SJCRH30 (cell line): ENCODE measurements at regions not wholly inside any gene's neighbourhood (a gene's known extent, or its start where the extent isn't known, plus 50 kb on each side); places are given as distances from the start of the nearest gene placed in this dataset.
"Not testable (repeated sequence)": the region's sequence is repeated elsewhere in the genome, so short reads cannot be mapped to it uniquely, and the experiment has no call there.

ENCODE experiments used
- DNase-seq, 2 experiments: peaks; one replicate each; pipeline ENCODE4 v3.0.0-alpha.2; 2015 to 2020
- H3K27ac ChIP-seq: fragments of 250-450 bp; sonication (Bioruptor Pico); 2 replicates; pipeline ENCODE4 v1.5.1; 2020; ENCODE audit warnings: mild to moderate bottlenecking, moderate library complexity
- H3K27me3 ChIP-seq: fragments of 250-450 bp; sonication (Bioruptor Pico); 2 replicates; pipeline ENCODE4 v1.5.1; 2020; ENCODE audit warnings: mild to moderate bottlenecking, moderate library complexity
- H3K36me3 ChIP-seq: fragments of 250-450 bp; sonication (Bioruptor Pico); 2 replicates; pipeline ENCODE4 v1.5.1; 2020; ENCODE audit warnings: mild to moderate bottlenecking, moderate library complexity
- H3K4me1 ChIP-seq: fragments of 250-450 bp; sonication (Bioruptor Pico); 2 replicates; pipeline ENCODE4 v1.5.1; 2020; ENCODE audit warnings: mild to moderate bottlenecking, moderate library complexity
- H3K4me3 ChIP-seq: fragments of 250-450 bp; sonication (Bioruptor Pico); 2 replicates; pipeline ENCODE4 v1.5.1; 2020; ENCODE audit warnings: mild to moderate bottlenecking, moderate library complexity
- H3K9me3 ChIP-seq: fragments of 250-450 bp; sonication (Bioruptor Pico); replicated peaks from 2 replicates; pipeline ENCODE4 v1.5.1; 2020; ENCODE audit warnings: mild to moderate bottlenecking, moderate library complexity

DNA sequence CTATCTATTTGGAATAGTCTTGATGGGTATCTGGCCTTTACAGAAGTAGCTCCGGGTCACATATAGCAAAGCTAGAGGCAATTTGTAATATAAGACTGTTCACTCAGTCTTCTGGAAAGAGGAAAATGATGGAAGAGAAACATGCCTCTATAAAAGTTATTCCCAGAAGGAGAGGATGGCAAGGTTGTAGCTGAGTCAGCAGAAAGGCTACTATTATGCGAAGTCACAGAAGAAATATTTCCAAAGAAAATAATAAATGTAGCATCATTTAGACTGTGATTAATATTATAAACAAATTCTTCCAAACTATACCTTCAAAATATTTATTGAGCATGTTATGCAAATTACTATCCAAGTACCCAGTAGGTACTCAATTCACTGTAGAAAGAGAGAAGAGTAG is 1027.7 kb upstream of the TMEFF2 start:
- no peaks in the 10 kb centered on the region for H3K36me3 ChIP-seq
- no peak overlapping the region for H3K4me3 ChIP-seq
- no peaks in the 10 kb centered on the region for H3K4me1 ChIP-seq
- DNase-seq: no peak
- no peaks in the 10 kb centered on the region for H3K9me3 ChIP-seq
- no peaks in the 10 kb centered on the region for H3K27me3 ChIP-seq
- H3K27ac ChIP-seq: no peak overlapping the region

DNA sequence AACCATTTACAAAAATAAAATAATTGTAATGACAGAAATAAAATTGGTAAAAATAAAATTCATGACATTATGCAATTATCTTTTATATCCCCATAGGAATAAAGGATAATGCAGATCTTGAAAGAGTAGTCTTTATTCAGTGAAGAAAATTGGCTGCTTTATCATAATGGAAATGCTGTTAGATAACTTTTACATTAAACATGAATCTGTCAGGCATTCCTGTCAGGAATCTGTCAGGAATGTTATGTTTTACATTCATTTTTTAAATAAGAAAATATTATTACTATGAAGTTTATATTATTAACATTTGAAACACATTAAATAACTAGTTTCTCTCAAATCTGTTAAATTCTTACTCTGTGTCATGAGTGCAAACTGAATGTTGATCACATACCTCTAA is 1024.7 kb upstream of the TMEFF2 start:
- Histone ChIP-seq H3K4me1 (no peaks in the 10 kb centered on the region), H3K27me3 (no peaks in the 10 kb centered on the region), H3K4me3 (no peak overlapping the region), H3K9me3 (no peaks in the 10 kb centered on the region), H3K27ac (no peak overlapping the region), H3K36me3 (no peaks in the 10 kb centered on the region)
- no peak for DNase-seq

DNA sequence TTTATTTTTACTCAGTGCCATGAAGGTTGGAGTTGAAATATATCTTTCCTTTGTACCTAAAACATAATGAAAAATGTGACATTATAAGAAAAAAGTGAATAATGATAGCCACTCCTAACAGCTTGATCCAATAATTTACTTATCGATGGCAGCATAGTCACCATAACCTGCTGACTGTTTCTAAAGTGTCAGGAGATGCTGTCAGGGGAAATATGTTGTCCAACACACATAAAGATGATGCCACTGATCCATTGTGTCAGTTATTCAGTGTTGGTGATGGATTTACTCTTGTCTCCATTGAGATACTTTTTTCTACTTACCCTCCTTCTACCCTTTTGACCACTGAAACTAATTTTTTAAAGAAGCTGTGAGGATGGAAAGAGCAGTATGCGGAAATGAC is 1006.9 kb upstream of the TMEFF2 start:
- Histone ChIP-seq H3K27me3 (0 out of 2 replicates have a peak, but pooled peaks cover 2% of the 10 kb centered on the region), H3K4me1 (no peaks in the 10 kb centered on the region), H3K9me3 (no peaks in the 10 kb centered on the region), H3K4me3 (no peak overlapping the region), H3K27ac (no peak overlapping the region), H3K36me3 (no peaks in the 10 kb centered on the region)
- DNase-seq: no peak

DNA sequence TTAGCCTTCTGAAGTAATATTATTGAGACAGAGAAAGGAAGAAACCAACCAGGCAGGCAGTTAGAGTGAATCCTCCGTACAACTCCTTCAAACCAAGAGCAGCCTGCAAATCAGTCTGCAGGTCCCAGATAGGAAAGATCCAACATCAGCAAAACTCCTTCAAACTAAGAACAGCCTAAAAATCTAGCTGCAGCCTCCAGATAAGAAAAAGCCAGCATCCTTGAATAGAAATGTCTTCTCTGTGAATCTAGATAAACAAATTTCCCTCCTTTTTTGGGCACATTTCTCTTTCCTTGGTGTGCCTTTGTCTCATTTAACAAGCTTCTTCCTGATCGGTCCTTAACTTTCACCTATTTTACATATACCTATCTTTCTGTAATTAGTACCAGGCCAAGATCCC is 1004.6 kb upstream of the TMEFF2 start:
- H3K4me1 ChIP-seq: no peaks in the 10 kb centered on the region
- DNase-seq: no peak
- H3K27me3 ChIP-seq: 0 out of 2 replicates have a peak, but pooled peaks cover 2% of the 10 kb centered on the region
- no peak overlapping the region for H3K4me3 ChIP-seq
- H3K9me3 ChIP-seq: no peaks in the 10 kb centered on the region
- no peak overlapping the region for H3K27ac ChIP-seq
- no peaks in the 10 kb centered on the region for H3K36me3 ChIP-seq

DNA sequence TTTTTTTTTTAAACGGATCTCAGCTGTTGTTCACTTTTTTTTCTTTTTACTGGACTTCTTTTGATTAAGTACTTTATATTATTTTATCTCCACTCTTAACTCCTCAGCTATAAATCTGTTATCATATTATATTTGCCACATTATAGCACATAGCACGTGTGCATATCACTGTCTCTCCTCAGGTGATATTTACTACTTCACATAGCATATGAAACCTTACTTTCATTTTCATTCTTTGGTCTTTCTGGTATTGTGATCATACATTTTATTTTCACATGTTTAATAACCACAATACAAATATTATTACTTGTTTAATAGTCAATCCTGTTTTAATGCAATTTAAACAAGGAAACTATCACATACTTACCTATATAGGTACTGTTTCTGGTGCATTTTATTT is 993.1 kb upstream of the TMEFF2 start:
- Histone ChIP-seq H3K9me3 (no peaks in the 10 kb centered on the region), H3K4me3 (no peak overlapping the region), H3K36me3 (no peaks in the 10 kb centered on the region), H3K27ac (no peak overlapping the region), H3K27me3 (no peaks in the 10 kb centered on the region), H3K4me1 (no peaks in the 10 kb centered on the region)
- no peak for DNase-seq

DNA sequence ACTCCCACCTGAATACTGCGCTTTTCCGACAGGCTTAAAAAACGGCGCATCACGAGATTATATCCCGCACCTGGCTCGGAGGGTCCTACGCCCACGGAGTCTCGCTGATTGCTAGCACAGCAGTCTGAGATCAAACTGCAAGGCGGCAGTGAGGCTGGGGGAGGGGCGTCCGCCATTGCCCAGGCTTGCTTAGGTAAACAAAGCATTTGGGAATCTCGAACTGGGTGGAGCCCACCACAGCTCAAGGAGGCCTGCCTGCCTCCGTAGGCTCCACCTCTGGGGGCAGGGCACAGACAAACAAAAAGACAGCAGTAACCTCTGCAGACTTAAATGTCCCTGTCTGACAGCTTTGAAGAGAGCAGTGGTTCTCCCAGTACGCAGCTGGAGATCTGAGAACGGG is 976.2 kb upstream of the TMEFF2 start:
- peak overlapping the region; percentile 15 for H3K4me3 ChIP-seq
- DNase-seq, H3K4me1 ChIP-seq, H3K27ac ChIP-seq, H3K27me3 ChIP-seq, H3K36me3 ChIP-seq, H3K9me3 ChIP-seq: not testable (repeated sequence)

DNA sequence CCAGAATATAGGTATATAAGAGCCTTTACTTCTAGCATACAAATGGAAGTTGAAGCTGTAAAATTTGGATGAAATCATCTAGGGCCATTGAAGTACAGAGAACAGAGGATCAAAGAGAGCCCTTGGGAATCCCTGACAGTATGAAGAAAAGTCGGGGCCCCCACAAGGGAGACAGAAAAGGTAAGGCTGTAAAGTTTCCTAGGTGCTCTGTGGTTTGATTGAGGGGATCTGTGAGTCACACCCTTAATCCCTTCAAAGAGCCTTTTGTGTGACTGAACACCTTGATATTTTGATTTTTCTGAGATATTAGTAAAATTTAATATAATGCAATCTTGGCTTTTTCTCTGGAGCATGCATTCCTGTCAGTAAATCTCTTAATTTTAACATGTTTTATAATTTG is 961.7 kb upstream of the TMEFF2 start:
- Histone ChIP-seq H3K27ac (no peak overlapping the region), H3K36me3 (no peaks in the 10 kb centered on the region), H3K27me3 (0 out of 2 replicates have a peak, but pooled peaks cover 5% of the 10 kb centered on the region), H3K9me3 (no peaks in the 10 kb centered on the region), H3K4me3 (no peak overlapping the region), H3K4me1 (no peaks in the 10 kb centered on the region)
- no peak for DNase-seq

DNA sequence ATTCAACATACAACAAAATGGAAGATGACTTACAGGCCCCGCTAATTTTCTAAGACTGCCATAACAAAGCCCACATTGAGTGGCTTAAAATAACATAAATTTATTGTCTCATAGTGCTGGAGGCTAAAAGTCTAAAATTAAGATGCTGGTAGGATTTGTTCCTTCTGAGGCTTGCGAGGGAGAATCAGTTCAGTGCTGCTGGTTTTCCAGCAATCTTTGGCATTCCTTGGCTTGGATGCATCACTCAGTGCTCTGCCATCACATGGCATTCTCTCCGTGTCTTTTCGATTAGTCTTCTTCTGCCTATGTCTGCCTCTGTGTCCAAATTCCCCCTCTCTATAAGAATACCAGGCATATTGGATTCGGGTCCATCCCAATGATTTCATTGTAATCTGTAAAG is 959.3 kb upstream of the TMEFF2 start:
- Histone ChIP-seq H3K4me3 (no peak overlapping the region), H3K9me3 (no peaks in the 10 kb centered on the region), H3K4me1 (no peaks in the 10 kb centered on the region), H3K27ac (no peak overlapping the region), H3K27me3 (0 out of 2 replicates have a peak, but pooled peaks cover 5% of the 10 kb centered on the region), H3K36me3 (no peaks in the 10 kb centered on the region)
- no peak for DNase-seq

DNA sequence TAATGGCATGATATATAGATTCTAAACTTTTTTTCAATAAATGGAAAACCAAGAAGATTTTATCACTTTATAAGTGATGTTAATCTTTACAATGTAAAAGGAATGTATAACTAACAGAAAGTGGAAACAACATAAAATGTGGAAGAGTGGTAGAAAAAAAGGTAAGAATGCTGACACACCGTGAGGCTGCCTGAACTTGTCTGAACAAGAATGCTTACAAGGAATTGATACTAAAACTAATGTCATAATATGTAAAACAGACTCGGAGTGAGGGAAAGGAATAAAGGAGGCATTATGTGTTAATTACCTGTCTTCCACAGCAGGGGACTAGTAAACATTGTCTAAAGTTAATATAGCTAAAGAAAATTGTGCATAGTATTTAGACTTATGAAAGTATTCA is 958.8 kb upstream of the TMEFF2 start:
- H3K9me3 ChIP-seq: no peaks in the 10 kb centered on the region
- no peaks in the 10 kb centered on the region for H3K36me3 ChIP-seq

DNA sequence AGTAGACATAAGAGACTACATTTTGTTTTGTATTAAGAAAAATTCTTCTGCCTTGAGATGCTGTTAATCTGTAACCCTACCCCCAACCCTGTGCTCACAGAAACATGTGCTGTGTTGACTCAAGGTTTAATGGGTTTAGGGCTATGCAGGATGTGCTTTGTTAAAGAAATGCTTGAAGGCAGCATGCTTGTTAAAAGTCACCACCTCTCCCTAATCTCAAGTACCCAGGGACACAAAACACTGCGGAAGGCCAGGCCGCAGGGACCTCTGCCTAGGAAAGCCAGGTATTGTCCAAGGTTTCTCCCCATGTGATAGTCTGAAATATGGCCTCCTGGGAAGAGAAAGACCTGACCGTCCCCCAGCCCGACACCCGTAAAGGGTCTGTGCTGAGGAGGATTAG is 947.7 kb upstream of the TMEFF2 start:
- H3K27me3 ChIP-seq, H3K36me3 ChIP-seq, H3K4me3 ChIP-seq, H3K9me3 ChIP-seq, H3K4me1 ChIP-seq, H3K27ac ChIP-seq: not testable (repeated sequence)
- peak in 1 of 2 experiments; percentile 37 for DNase-seq

More for the DNA sequence above, 958.8 kb upstream of the TMEFF2 start:
- no peak for DNase-seq
- Histone ChIP-seq H3K4me1 (no peaks in the 10 kb centered on the region), H3K4me3 (no peak overlapping the region), H3K27ac (no peak overlapping the region), H3K27me3 (0 out of 2 replicates have a peak, but pooled peaks cover 5% of the 10 kb centered on the region)

DNA sequence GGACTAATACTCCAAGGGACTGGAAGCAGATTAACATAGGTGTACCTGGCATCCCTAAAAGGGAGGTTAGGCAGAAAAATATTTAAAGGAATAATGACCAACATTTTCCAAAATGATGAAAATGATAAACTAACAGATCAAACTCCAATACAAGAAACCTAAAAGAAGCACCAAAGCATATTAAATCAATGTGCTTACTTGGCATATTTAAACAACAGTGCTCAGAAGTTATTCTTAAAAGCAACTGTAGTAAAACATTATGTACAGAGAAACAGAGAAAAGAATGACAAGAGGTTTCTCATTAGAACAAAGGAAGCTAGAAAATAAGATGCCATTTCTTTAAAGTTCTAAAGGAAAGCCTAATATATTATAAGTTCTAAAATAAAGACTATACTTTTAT is 947.3 kb upstream of the TMEFF2 start:
- DNase-seq: no peak
- Histone ChIP-seq H3K27me3 (no peaks in the 10 kb centered on the region; the same call in none of the 2 replicates), H3K4me1 (no peaks in the 10 kb centered on the region), H3K27ac (no peak overlapping the region), H3K4me3 (no peak overlapping the region), H3K9me3 (no peaks in the 10 kb centered on the region), H3K36me3 (no peaks in the 10 kb centered on the region; the same call in 1 of the 2 replicates)

DNA sequence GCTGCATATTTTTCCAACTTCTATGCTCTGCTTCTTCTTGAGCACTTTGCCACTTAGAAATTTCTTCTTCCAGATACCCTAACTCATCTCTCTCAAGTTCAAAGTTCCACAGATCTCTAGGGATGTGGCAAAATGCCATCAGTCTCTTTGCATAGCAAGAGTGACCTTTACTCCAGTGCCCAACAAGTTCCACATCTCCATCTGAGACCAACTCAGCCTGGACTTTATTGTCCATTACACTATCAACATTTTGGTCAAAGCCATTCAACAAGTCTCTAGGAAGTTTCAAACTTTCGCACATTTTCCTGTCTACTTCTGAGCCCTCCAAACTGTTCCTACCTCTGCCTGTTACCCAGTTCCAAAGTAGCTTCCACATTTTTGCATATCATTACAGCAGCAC is 946.2 kb upstream of the TMEFF2 start:
- H3K4me1 ChIP-seq, H3K27ac ChIP-seq, DNase-seq, H3K27me3 ChIP-seq, H3K9me3 ChIP-seq, H3K36me3 ChIP-seq, H3K4me3 ChIP-seq: not testable (repeated sequence)

DNA sequence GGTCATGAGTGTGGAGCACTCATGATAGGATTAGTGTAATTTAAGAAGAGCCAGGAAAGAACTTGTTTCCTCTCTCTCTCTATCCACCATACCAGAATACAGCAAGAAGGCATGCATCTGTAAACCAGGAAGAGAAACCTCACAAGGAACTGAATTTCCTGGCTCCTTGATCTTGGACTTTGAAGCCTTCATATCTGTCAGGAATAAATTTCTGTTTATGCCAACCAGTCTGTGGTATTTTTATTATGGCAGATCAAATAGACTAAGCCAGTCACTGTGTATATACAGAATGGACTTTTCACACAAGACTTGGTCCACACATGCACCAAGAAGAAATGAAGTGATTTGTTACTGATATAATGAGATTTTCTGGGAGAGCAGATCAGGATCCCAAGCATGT is 930.1 kb upstream of the TMEFF2 start:
- Histone ChIP-seq H3K27ac (no peak overlapping the region), H3K9me3 (no peaks in the 10 kb centered on the region), H3K4me3 (no peak overlapping the region), H3K4me1 (no peaks in the 10 kb centered on the region), H3K27me3 (no peaks in the 10 kb centered on the region), H3K36me3 (no peaks in the 10 kb centered on the region)
- no peak for DNase-seq

DNA sequence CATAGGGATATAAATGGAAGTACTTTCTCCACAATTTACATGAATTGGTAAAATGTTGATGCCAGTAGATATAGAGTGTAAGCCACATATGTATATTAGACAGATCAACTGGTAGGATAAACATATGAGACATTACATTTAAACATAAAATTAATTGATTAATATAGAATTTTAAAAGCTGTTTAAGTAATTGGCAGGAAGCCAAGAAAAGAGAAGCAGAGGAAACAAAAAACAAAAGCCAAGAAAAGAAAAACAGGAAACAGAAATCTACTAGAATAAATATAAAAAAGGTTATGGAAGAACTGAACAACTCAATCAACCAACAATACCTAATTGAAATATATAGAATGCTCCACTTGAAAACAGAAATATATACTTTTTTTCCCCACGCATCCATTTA is 920.1 kb upstream of the TMEFF2 start:
- H3K4me1 ChIP-seq: no peaks in the 10 kb centered on the region
- H3K27ac ChIP-seq: no peak overlapping the region
- no peaks in the 10 kb centered on the region for H3K9me3 ChIP-seq

DNA sequence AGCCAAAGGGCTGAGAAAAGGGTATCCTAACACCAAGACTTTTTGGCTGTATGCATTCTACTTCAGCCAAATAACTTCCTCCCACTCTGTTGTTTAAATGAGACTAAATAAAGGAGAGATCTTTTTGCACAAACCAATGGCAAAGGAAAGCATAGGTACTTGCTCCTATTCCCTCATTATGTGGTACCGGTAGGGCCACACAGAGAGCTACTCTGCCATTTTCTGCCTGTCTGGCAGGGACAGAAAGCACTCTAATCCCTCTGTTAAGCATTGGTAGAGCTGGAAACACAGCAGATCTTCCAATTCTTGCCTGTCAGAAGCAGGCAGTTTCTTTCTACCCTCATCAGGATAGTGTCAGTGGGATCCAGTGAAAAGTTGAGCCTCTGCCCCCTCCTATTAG is 918.3 kb upstream of the TMEFF2 start:
- no peaks in the 10 kb centered on the region for H3K36me3 ChIP-seq
- H3K27ac ChIP-seq: no peak overlapping the region
- no peak overlapping the region for H3K4me3 ChIP-seq
- no peaks in the 10 kb centered on the region for H3K4me1 ChIP-seq
- no peak for DNase-seq
- H3K27me3 ChIP-seq: no peaks in the 10 kb centered on the region
- H3K9me3 ChIP-seq: no peaks in the 10 kb centered on the region

More for the DNA sequence above, 920.1 kb upstream of the TMEFF2 start:
- no peak for DNase-seq
- Histone ChIP-seq H3K27me3 (no peaks in the 10 kb centered on the region), H3K36me3 (no peaks in the 10 kb centered on the region), H3K4me3 (no peak overlapping the region)

DNA sequence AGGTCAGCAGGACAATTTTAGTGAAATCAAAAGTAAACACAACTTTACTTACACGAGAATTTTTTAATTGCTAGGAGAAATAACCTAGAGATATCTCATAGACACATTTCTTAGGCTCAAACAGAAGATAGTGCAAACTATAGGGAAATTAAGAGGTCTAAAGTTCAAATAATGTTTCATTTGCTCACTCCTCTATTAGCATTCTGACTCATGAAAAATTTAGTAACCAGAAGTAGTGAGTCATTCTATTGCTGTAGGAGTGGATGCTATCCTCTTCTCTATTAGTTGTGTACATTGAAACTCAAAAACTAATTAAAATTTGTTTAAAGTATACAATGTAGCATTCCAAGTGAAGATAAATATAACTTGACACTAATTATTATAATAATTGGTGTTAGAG is 908.3 kb upstream of the TMEFF2 start:
- H3K9me3 ChIP-seq: no peaks in the 10 kb centered on the region
- H3K4me1 ChIP-seq: no peaks in the 10 kb centered on the region
- H3K4me3 ChIP-seq: no peak overlapping the region
- no peak overlapping the region for H3K27ac ChIP-seq
- 0 out of 2 replicates have a peak, but pooled peaks cover 4% of the 10 kb centered on the region for H3K27me3 ChIP-seq
- no peaks in the 10 kb centered on the region for H3K36me3 ChIP-seq
- DNase-seq: no peak
